Gastroesophageal sphincter (tissue), 3 donors: ENCODE measurements at regions not wholly inside any gene's neighbourhood (a gene's known extent, or its start where the extent isn't known, plus 50 kb on each side); places are given as distances from the start of the nearest gene placed in this dataset.

Source experiments
- EP300 ChIP-seq: sonication (generic); formaldehyde crosslinking; IDR thresholded peaks from one replicate; pipeline ENCODE4 v1.6.1; 2017; ENCODE audit warnings: antibody characterized with exemption, mild to moderate bottlenecking
- POLR2A ChIP-seq, 2 donors: fragments of 450-650 bp; IDR thresholded peaks; one replicate each; pipeline ENCODE4 v1.6.1; 2017; ENCODE audit warnings: antibody characterized with exemption in 2 of 2, mild to moderate bottlenecking in 2 of 2, moderate library complexity in 1 of 2
- POLR2AphosphoS5 ChIP-seq: sonication (generic); formaldehyde crosslinking; IDR thresholded peaks from one replicate; pipeline ENCODE4 v1.6.1; 2017; ENCODE audit warnings: antibody characterized with exemption
- TF ChIP-seq, protein P1 (sequence below), 4 experiments: fragments of 200-600 bp in 2 of 4; fragments of 450-650 bp in 2 of 4; sonication (generic) in 1 of 4; IDR thresholded peaks; one replicate each; pipeline ENCODE4 v1.5.1; 2017 to 2019; ENCODE audit warnings: antibody characterized with exemption in 4 of 4, mild to moderate bottlenecking in 2 of 4, moderate library complexity in 2 of 4

DNA sequence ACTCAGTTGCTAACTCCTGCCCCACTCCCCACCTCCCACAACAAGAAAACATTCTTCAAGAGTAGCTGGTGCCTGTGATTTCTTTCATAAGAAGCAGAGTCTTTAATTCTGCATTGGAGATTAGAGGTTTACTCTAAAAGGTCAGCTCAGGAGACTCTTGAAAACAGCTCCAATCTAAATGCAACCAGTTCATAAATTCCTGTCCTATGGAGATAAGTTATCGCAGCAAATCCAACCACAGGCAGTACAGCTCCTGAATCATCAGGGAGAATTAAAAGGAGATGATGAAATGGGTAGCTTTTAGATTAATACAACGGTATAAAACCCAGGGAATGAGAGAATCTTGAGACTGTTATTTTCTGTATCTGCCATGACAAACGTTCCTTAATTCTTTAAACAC is 130.7 kb downstream of the SOCS6 start:
- TF ChIP-seq, protein P1, sequence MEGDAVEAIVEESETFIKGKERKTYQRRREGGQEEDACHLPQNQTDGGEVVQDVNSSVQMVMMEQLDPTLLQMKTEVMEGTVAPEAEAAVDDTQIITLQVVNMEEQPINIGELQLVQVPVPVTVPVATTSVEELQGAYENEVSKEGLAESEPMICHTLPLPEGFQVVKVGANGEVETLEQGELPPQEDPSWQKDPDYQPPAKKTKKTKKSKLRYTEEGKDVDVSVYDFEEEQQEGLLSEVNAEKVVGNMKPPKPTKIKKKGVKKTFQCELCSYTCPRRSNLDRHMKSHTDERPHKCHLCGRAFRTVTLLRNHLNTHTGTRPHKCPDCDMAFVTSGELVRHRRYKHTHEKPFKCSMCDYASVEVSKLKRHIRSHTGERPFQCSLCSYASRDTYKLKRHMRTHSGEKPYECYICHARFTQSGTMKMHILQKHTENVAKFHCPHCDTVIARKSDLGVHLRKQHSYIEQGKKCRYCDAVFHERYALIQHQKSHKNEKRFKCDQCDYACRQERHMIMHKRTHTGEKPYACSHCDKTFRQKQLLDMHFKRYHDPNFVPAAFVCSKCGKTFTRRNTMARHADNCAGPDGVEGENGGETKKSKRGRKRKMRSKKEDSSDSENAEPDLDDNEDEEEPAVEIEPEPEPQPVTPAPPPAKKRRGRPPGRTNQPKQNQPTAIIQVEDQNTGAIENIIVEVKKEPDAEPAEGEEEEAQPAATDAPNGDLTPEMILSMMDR (IDR thresholded peaks at IDR 0.05) = no peak
- TF ChIP-seq POLR2A (IDR thresholded peaks at IDR 0.05) (no peak), POLR2AphosphoS5 (no peak), EP300 (no peak)
